K562 (cell line): ENCODE measurements at regions not wholly inside any gene's neighbourhood (a gene's known extent, or its start where the extent isn't known, plus 50 kb on each side); places are given as distances from the start of the nearest gene placed in this dataset.

ENCODE experiments used
- AFF4 ChIP-seq: sonication (generic); formaldehyde crosslinking; IDR thresholded peaks from 2 replicates; pipeline ENCODE4 v1.8.0; 2023; ENCODE audit warnings: mild to moderate bottlenecking, missing genetic modification reagents
- E4F1 ChIP-seq: fragments of 250-450 bp; sonication (Bioruptor Pico); IDR thresholded peaks from 2 replicates; pipeline ENCODE4 v1.5.0; 2021; ENCODE audit warnings: mild to moderate bottlenecking, borderline replicate concordance
- FOXJ2 ChIP-seq: fragments of 200-800 bp; sonication (Bioruptor generic); IDR thresholded peaks from 2 replicates; pipeline ENCODE4 v1.6.1; 2016; ENCODE audit warnings: missing genetic modification characterization, missing compliant biosample characterization
- HEY1 ChIP-seq: fragments of 250-450 bp; sonication (Bioruptor Pico); IDR thresholded peaks from 2 replicates; pipeline ENCODE4 v1.5.0; 2020; ENCODE audit warnings: mild to moderate bottlenecking, moderate library complexity, borderline replicate concordance
- ILF3 ChIP-seq: fragments of 450-650 bp; IDR thresholded peaks from 2 replicates; pipeline ENCODE4 v1.6.1; 2018; ENCODE audit warnings: antibody characterized with exemption, mild to moderate bottlenecking, moderate library complexity, borderline replicate concordance
- JUND ChIP-seq, 2 experiments: IDR thresholded peaks; 2 replicates in 1 of 2; 3 replicates in 1 of 2; pipeline ENCODE4 v1.6.1; 2011; ENCODE audit warnings: borderline replicate concordance in 2 of 2, low read depth in 2 of 2, low read length in 2 of 2, improper control_type of control experiment in 1 of 2, missing biosample characterization in 1 of 2, missing genetic modification characterization in 1 of 2, missing genetic modification reagents in 1 of 2
- THAP7 ChIP-seq: fragments of 250-450 bp; sonication (Bioruptor Pico); IDR thresholded peaks from 2 replicates; pipeline ENCODE4 v1.5.0; 2021
- ZBED1 ChIP-seq: IDR thresholded peaks from 2 replicates; pipeline ENCODE4 v1.6.1; 2014
- ZNF324 ChIP-seq: fragments of 250-450 bp; sonication (Bioruptor Pico); IDR thresholded peaks from 2 replicates; pipeline ENCODE4 v1.4.0; 2020; ENCODE audit warnings: mild to moderate bottlenecking
- ZNF609 ChIP-seq: sonication (generic); formaldehyde crosslinking; IDR thresholded peaks from 2 replicates; pipeline ENCODE4 v1.8.1; 2023; ENCODE audit warnings: missing genetic modification reagents, mild to moderate bottlenecking, borderline replicate concordance
- TF ChIP-seq, protein P1 (sequence below): IDR thresholded peaks from 2 replicates; pipeline ENCODE4 v1.6.1; 2011; ENCODE audit not compliant: insufficient read length; ENCODE audit errors: extremely low read depth

- TF ChIP-seq AFF4 (CRISPR knock-in tag) = no peak
- no peak for TF ChIP-seq THAP7
- TF ChIP-seq HEY1 (CRISPR knock-in tag) = no peak
- TF ChIP-seq E4F1 = no peak
- TF ChIP-seq, protein P1, sequence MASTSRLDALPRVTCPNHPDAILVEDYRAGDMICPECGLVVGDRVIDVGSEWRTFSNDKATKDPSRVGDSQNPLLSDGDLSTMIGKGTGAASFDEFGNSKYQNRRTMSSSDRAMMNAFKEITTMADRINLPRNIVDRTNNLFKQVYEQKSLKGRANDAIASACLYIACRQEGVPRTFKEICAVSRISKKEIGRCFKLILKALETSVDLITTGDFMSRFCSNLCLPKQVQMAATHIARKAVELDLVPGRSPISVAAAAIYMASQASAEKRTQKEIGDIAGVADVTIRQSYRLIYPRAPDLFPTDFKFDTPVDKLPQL = no peak
- TF ChIP-seq ZNF324 (CRISPR knock-in tag) = no peak
- TF ChIP-seq FOXJ2 (tag) = no peak
- no peak for TF ChIP-seq JUND (IDR thresholded peaks at IDR 0.05; ENCODE audit: borderline replicate concordance, low read depth, low read length)
- TF ChIP-seq JUND (tag; IDR thresholded peaks at IDR 0.05; ENCODE audit: borderline replicate concordance, low read depth, low read length) = no peak
- no peak for TF ChIP-seq ZNF609 (CRISPR knock-in tag)
- no peak for TF ChIP-seq ZBED1
- no peak for TF ChIP-seq ILF3
Measured at GRCh38 chr6:112800916-112801315, 453.8 kb downstream of the RFPL4B start (continued).
